DND-41 (cell line): ENCODE measurements at regions not wholly inside any gene's neighbourhood (a gene's known extent, or its start where the extent isn't known, plus 50 kb on each side); places are given as distances from the start of the nearest gene placed in this dataset.
"Not testable (repeated sequence)": the region's sequence is repeated elsewhere in the genome, so short reads cannot be mapped to it uniquely, and the experiment has no call there.

Experiments
- ATAC-seq: fragments of 200-7000 bp; cut with Tn5 transposase; 3 replicates; pipeline ENCODE4 v1.9.1; 2021; ENCODE audit warnings: low read depth; ENCODE audit not compliant: insufficient read depth
- DNase-seq: peaks from one replicate; pipeline ENCODE4 v3.0.0-alpha.2; 2020
- H2AFZ ChIP-seq: 2 replicates; pipeline ENCODE4 v1.6.0; 2012; ENCODE audit warnings: low read depth, low read length
- H3K27ac ChIP-seq: 2 replicates; pipeline ENCODE4 v1.5.1; 2012; ENCODE audit warnings: low read length, inconsistent platforms
- H3K27me3 ChIP-seq: fragments of 200-600 bp; sonication (generic); 2 replicates; pipeline ENCODE4 v1.6.0; 2012; ENCODE audit warnings: low read length, mild to moderate bottlenecking, inconsistent platforms; ENCODE audit not compliant: insufficient read depth, poor library complexity
- H3K36me3 ChIP-seq: 2 replicates; pipeline ENCODE4 v1.5.1; 2012; ENCODE audit warnings: low read length, inconsistent platforms; ENCODE audit not compliant: insufficient read depth
- H3K4me1 ChIP-seq: 2 replicates; pipeline ENCODE4 v1.5.1; 2012; ENCODE audit warnings: mild to moderate bottlenecking, low read length; ENCODE audit not compliant: insufficient read depth
- H3K4me2 ChIP-seq: 2 replicates; pipeline ENCODE4 v1.6.0; 2012; ENCODE audit warnings: mild to moderate bottlenecking, moderate library complexity, low read length, inconsistent platforms; ENCODE audit not compliant: insufficient read depth
- H3K4me3 ChIP-seq, 2 experiments: fragments of 200-600 bp in 1 of 2; shearing (Covaris generic) in 1 of 2; 2 replicates each; pipeline ENCODE4 v1.5.1; 2012 to 2016; ENCODE audit warnings: inconsistent platforms in 2 of 2, low read length in 2 of 2, mild to moderate bottlenecking in 2 of 2, low read depth in 1 of 2, moderate library complexity in 1 of 2
- H3K79me2 ChIP-seq: 2 replicates; pipeline ENCODE4 v1.6.0; 2012; ENCODE audit warnings: low read length, inconsistent platforms; ENCODE audit not compliant: insufficient read depth
- H3K9ac ChIP-seq: 2 replicates; pipeline ENCODE4 v1.6.0; 2012; ENCODE audit warnings: low read depth, mild to moderate bottlenecking, inconsistent platforms, low read length, moderate library complexity
- H3K9me3 ChIP-seq: 2 replicates; pipeline ENCODE4 v1.5.1; 2012; ENCODE audit warnings: low read length, moderate library complexity, mild to moderate bottlenecking, inconsistent platforms; ENCODE audit not compliant: insufficient read depth, severe bottlenecking
- H4K20me1 ChIP-seq: 2 replicates; pipeline ENCODE4 v1.6.0; 2012; ENCODE audit warnings: low read length; ENCODE audit not compliant: insufficient read depth
- CTCF ChIP-seq: IDR thresholded peaks from 2 replicates; pipeline ENCODE4 v1.5.1; 2012; ENCODE audit warnings: borderline replicate concordance, low read length, moderate library complexity, mild to moderate bottlenecking; ENCODE audit not compliant: poor library complexity, severe bottlenecking; ENCODE audit errors: extremely low read depth
- EZH2 ChIP-seq: IDR thresholded peaks from 3 replicates; pipeline ENCODE4 v1.6.1; 2012; ENCODE audit warnings: borderline replicate concordance, low read depth, mild to moderate bottlenecking, moderate library complexity, low read length, inconsistent platforms; ENCODE audit not compliant: severe bottlenecking

- no peaks in the 10 kb centered on the region for H3K4me1 ChIP-seq
- ATAC-seq (no peak), DNase-seq (no peak)
These were observed 990.4 kb upstream of the ACO1 start for GRCh38 chr9:31394015-31394473.

GRCh38 chr9:31412081-31412480, 972.4 kb upstream of the ACO1 start:
- ATAC-seq (no peak), DNase-seq (no peak)
- no peak overlapping the region for H3K27ac ChIP-seq
- H3K27me3 ChIP-seq, result no peaks in the 10 kb centered on the region
- no peaks in the 10 kb centered on the region for H3K9me3 ChIP-seq
- H3K36me3 ChIP-seq, result no peaks in the 10 kb centered on the region
- no peak overlapping the region for H3K9ac ChIP-seq
- no peaks in the 10 kb centered on the region for H3K4me1 ChIP-seq
- H3K4me3 ChIP-seq, result no peak overlapping the region
- H3K79me2 ChIP-seq, result no peaks in the 10 kb centered on the region
- H2AFZ ChIP-seq, result no peak overlapping the region
- TF ChIP-seq CTCF, result no peak
- TF ChIP-seq EZH2, result no peak
- no peak overlapping the region for H3K4me2 ChIP-seq
- no peaks in the 10 kb centered on the region for H4K20me1 ChIP-seq

More at GRCh38 chr9:31394015-31394473, 990.4 kb upstream of the ACO1 start:
- Histone ChIP-seq H3K36me3 (no peaks in the 10 kb centered on the region), H3K4me2 (no peak overlapping the region), H4K20me1 (no peaks in the 10 kb centered on the region), H3K27ac (no peak overlapping the region), H3K27me3 (no peaks in the 10 kb centered on the region), H2AFZ (no peak overlapping the region), H3K9me3 (no peaks in the 10 kb centered on the region), H3K79me2 (no peaks in the 10 kb centered on the region), H3K9ac (no peak overlapping the region), H3K4me3 (no peak overlapping the region)
- TF ChIP-seq EZH2 (no peak), CTCF (no peak)

GRCh38 chr9:31415164-31415563, 969.3 kb upstream of the ACO1 start:
- Histone ChIP-seq H3K9ac (no peak overlapping the region), H3K36me3 (no peaks in the 10 kb centered on the region), H3K4me1 (no peaks in the 10 kb centered on the region), H3K4me2 (no peak overlapping the region), H2AFZ (no peak overlapping the region), H3K27ac (no peak overlapping the region), H3K79me2 (no peaks in the 10 kb centered on the region), H4K20me1 (no peaks in the 10 kb centered on the region), H3K27me3 (no peaks in the 10 kb centered on the region), H3K4me3 (no peak overlapping the region), H3K9me3 (no peaks in the 10 kb centered on the region)
- no peak for ATAC-seq
- no peak for TF ChIP-seq EZH2
- TF ChIP-seq CTCF, result no peak
- no peak for DNase-seq

- H3K4me2 ChIP-seq, result no peak overlapping the region
- no peak for TF ChIP-seq CTCF
- TF ChIP-seq EZH2, result no peak
- no peaks in the 10 kb centered on the region for H3K36me3 ChIP-seq
- ATAC-seq, result no peak
- no peak overlapping the region for H3K9ac ChIP-seq
- no peaks in the 10 kb centered on the region for H3K9me3 ChIP-seq
- no peaks in the 10 kb centered on the region for H4K20me1 ChIP-seq
- no peak overlapping the region for H3K4me3 ChIP-seq
- no peak overlapping the region for H3K27ac ChIP-seq
- H3K4me1 ChIP-seq, result no peaks in the 10 kb centered on the region
- H3K27me3 ChIP-seq, result no peaks in the 10 kb centered on the region
- H3K79me2 ChIP-seq, result no peaks in the 10 kb centered on the region
- no peak overlapping the region for H2AFZ ChIP-seq
- no peak for DNase-seq
These were observed 966.0 kb upstream of the ACO1 start for GRCh38 chr9:31418419-31418818.

- ATAC-seq, H3K79me2 ChIP-seq, H2AFZ ChIP-seq, H3K9ac ChIP-seq, H3K4me3 ChIP-seq, H3K4me2 ChIP-seq, H3K36me3 ChIP-seq, DNase-seq, H3K4me1 ChIP-seq, H3K27me3 ChIP-seq, H4K20me1 ChIP-seq, H3K9me3 ChIP-seq, H3K27ac ChIP-seq: not testable (repeated sequence)
These were observed 940.6 kb upstream of the ACO1 start for GRCh38 chr9:31443630-31444457.
